Activated T-cell treated with anti-CD3 and anti-CD28 coated beads, Interleukin-2, amount 50 U/mL, for 72 hours (primary cell): ENCODE measurements at regions not wholly inside any gene's neighbourhood (a gene's known extent, or its start where the extent isn't known, plus 50 kb on each side); places are given as distances from the start of the nearest gene placed in this dataset.

Source experiments
- ATAC-seq, 2 donors: fragments of 150-1000 bp; cut with Tn5 transposase; replicated peaks in 1 of 2; 2 replicates each; pipeline ENCODE4 v1.10.0; 2021; ENCODE audit warnings: moderate library complexity in 2 of 2, mild to moderate bottlenecking in 1 of 2
- DNase-seq, 2 donors: peaks; one replicate each; pipeline ENCODE4 v3.0.0; 2021 to 2022; ENCODE audit warnings: mixed read lengths in 1 of 2
- H3K27ac Mint-ChIP-seq: one replicate; pipeline ENCODE4 v1.8.0; 2022; ENCODE audit warnings: mild to moderate bottlenecking, moderate library complexity, mixed read lengths
- H3K27me3 Mint-ChIP-seq: one replicate; pipeline ENCODE4 v1.8.0; 2022; ENCODE audit warnings: low read depth, mixed read lengths
- H3K36me3 Mint-ChIP-seq, 2 donors: one replicate each; pipeline ENCODE4 v1.8.0; 2022; ENCODE audit warnings: mixed read lengths in 2 of 2, mild to moderate bottlenecking in 1 of 2; ENCODE audit not compliant: insufficient read depth in 2 of 2
- H3K4me1 Mint-ChIP-seq: one replicate; pipeline ENCODE4 v1.8.0; 2022; ENCODE audit warnings: low read depth, mixed read lengths
- H3K4me3 Mint-ChIP-seq, 2 donors: one replicate each; pipeline ENCODE4 v1.8.0; 2022; ENCODE audit warnings: mild to moderate bottlenecking in 2 of 2, mixed read lengths in 2 of 2, moderate library complexity in 2 of 2
- H3K9me3 Mint-ChIP-seq, 2 donors: one replicate each; pipeline ENCODE4 v1.8.0; 2022; ENCODE audit warnings: mixed read lengths in 2 of 2

GRCh38 chr12:97616946-97617345, 154.3 kb downstream of the RMST start:
- no peaks in the 10 kb centered on the region for H3K4me1 Mint-ChIP-seq
- no peak for ATAC-seq
- H3K27me3 Mint-ChIP-seq, result no peaks in the 10 kb centered on the region
- DNase-seq, result no peak
- peaks cover 6% of the 10 kb centered on the region in 2 donors for H3K9me3 Mint-ChIP-seq
- no peak overlapping the region for H3K4me3 Mint-ChIP-seq
- H3K36me3 Mint-ChIP-seq, result no peaks in the 10 kb centered on the region
- no peak overlapping the region for H3K27ac Mint-ChIP-seq

DNA sequence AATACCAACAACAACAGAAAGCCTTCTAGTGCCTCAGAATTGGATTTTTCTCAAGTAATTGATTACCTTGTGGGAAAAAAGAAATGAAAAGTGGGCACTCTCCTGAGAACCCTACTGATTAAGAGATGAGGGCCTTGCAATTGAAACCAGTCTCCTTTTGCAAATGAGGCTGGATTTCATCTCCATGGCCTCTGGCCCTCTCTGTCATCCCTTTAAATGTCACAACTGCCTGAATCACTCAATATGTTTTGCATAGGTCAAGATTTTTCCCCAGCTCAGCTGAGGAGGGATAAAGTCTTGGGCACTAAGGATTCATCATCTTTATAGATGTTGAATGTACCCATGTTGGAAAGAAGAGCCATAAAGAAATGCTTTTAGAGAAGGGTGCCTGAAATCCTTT, 166.4 kb downstream of the RMST start:
- DNase-seq (no peak), ATAC-seq (no peak)
- Mint-ChIP-seq H3K36me3 (peaks cover 0 to 1% of the 10 kb centered on the region in 2 donors), H3K4me1 (no peaks in the 10 kb centered on the region), H3K27ac (no peak overlapping the region), H3K27me3 (no peaks in the 10 kb centered on the region), H3K9me3 (peaks cover 0 to 1% of the 10 kb centered on the region in 2 donors), H3K4me3 (no peak overlapping the region)

DNA sequence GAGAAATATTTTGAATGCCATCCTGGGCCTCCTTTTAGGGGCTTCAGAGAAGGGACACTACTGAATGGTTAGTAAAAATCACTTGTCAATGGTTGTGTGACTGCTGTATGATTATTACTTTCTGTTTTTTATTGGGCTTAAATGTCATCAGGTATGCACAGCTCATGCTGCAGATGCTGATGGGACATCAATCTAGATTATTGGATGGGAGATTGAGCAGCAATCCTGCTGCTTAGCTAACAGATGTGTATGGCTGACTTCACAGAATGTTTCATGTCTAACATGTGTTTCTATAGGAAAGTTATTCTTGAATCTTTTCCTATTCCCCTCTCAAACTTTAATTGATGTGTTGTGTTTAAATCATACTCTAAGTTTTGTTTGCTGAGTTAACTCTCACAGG, 166.8 kb downstream of the RMST start:
- H3K36me3 Mint-ChIP-seq, result peaks cover 0 to 1% of the 10 kb centered on the region in 2 donors
- ATAC-seq, result no peak
- H3K4me1 Mint-ChIP-seq, result no peaks in the 10 kb centered on the region
- H3K9me3 Mint-ChIP-seq, result peaks cover 0 to 1% of the 10 kb centered on the region in 2 donors
- H3K27me3 Mint-ChIP-seq, result no peaks in the 10 kb centered on the region
- no peak overlapping the region for H3K27ac Mint-ChIP-seq
- H3K4me3 Mint-ChIP-seq, result no peak overlapping the region
- DNase-seq, result no peak

- peaks cover 0 to 1% of the 10 kb centered on the region in 2 donors for H3K36me3 Mint-ChIP-seq
- ATAC-seq (no peak), DNase-seq (no peak)
- no peaks in the 10 kb centered on the region for H3K27me3 Mint-ChIP-seq
- H3K9me3 Mint-ChIP-seq, result peaks cover 2 to 3% of the 10 kb centered on the region in 2 donors
- no peaks in the 10 kb centered on the region for H3K4me1 Mint-ChIP-seq
- H3K27ac Mint-ChIP-seq, result no peak overlapping the region
- H3K4me3 Mint-ChIP-seq, result no peak overlapping the region
Measured at GRCh38 chr12:97630356-97630755, 167.8 kb downstream of the RMST start.

DNA sequence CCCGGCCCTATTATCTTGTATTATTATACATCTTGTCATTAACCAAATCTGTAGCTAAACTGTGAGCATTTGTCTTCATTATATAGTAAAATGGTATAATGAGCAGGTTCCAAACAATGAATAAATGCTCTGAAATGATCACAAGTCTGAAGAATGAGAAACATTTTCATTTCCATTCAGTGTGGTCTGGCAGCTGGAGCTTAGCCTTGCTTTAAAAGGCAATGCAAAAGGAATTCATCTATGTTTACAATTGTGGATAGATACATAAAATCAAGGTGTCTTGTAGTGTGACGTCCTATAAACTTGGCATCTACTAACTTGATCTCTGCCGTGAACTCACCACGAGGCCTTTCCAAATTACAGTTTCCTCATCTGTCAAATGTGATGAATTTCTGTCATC, 168.3 kb downstream of the RMST start:
- no peaks in the 10 kb centered on the region for H3K4me1 Mint-ChIP-seq
- ATAC-seq (no peak), DNase-seq (no peak)
- H3K4me3 Mint-ChIP-seq, result no peak overlapping the region
- H3K27me3 Mint-ChIP-seq, result no peaks in the 10 kb centered on the region
- peaks cover 4 to 5% of the 10 kb centered on the region in 2 donors for H3K9me3 Mint-ChIP-seq
- H3K27ac Mint-ChIP-seq, result no peak overlapping the region
- H3K36me3 Mint-ChIP-seq, result peaks cover 0 to 1% of the 10 kb centered on the region in 2 donors

DNA sequence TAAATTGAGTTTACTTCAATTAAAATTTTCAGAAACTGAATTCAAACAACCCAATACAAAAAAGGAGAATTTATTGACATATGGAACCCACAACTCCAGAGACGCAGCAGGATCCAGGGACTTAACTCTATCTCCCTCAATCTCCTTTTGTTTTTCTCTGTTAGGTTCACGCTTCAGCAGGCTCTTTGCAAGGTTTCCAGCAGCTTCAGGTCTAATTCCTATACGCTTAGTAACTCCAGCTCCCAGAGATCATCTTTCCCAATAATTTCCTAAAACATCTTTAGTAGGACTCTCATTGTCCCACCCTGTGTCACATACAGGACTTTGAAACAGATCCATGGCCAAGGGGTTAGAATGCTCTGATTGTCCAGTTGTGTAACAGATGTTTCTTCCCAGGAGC, 175.2 kb downstream of the RMST start:
- no peaks in the 10 kb centered on the region for H3K4me1 Mint-ChIP-seq
- H3K4me3 Mint-ChIP-seq, result no peak overlapping the region
- H3K27ac Mint-ChIP-seq, result no peak overlapping the region
- ATAC-seq (no peak), DNase-seq (no peak)
- H3K36me3 Mint-ChIP-seq, result no peaks in the 10 kb centered on the region
- no peaks in the 10 kb centered on the region for H3K27me3 Mint-ChIP-seq
- H3K9me3 Mint-ChIP-seq, result peaks cover 6 to 10% of the 10 kb centered on the region in 2 donors

- ATAC-seq, result no peak
- no peak overlapping the region for H3K4me3 Mint-ChIP-seq
- H3K36me3 Mint-ChIP-seq, result no peaks in the 10 kb centered on the region
- peaks cover 6 to 11% of the 10 kb centered on the region in 2 donors for H3K9me3 Mint-ChIP-seq
- H3K27ac Mint-ChIP-seq, result no peak overlapping the region
- no peaks in the 10 kb centered on the region for H3K4me1 Mint-ChIP-seq
- no peaks in the 10 kb centered on the region for H3K27me3 Mint-ChIP-seq
- DNase-seq, result no peak
Measured at GRCh38 chr12:97638739-97639138, 176.1 kb downstream of the RMST start.

GRCh38 chr12:97639702-97640101, 177.1 kb downstream of the RMST start:
- H3K27ac Mint-ChIP-seq, result no peak overlapping the region
- H3K4me3 Mint-ChIP-seq, result no peak overlapping the region
- no peaks in the 10 kb centered on the region for H3K36me3 Mint-ChIP-seq
- ATAC-seq, result no peak
- H3K4me1 Mint-ChIP-seq, result no peaks in the 10 kb centered on the region
- DNase-seq, result no peak
- no peaks in the 10 kb centered on the region for H3K27me3 Mint-ChIP-seq
- peaks cover 6 to 11% of the 10 kb centered on the region in 2 donors for H3K9me3 Mint-ChIP-seq

DNA sequence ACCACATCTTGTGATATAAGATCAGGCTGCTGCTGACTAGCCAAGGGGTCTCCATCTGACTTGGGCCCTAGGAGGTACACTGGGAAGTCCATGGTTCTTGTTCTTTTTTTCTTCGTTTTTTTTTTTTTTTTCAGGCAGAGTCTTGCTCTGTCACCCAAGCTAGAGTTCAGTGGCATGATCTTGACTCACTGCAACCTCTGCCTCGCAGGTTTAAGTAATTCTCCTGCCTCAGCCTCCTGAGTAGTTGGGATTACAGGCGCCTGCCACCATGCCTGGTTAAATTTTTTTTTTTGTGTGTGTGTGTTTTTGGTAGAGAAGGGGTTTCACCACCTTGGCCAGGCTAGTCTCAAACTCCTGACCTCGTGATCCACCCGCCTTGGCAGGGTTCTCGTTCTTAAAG, 178.2 kb downstream of the RMST start:
- Mint-ChIP-seq H3K27me3 (no peaks in the 10 kb centered on the region), H3K27ac (no peak overlapping the region), H3K36me3 (no peaks in the 10 kb centered on the region), H3K9me3 (peaks cover 2 to 8% of the 10 kb centered on the region in 2 donors), H3K4me1 (no peaks in the 10 kb centered on the region), H3K4me3 (no peak overlapping the region)
- ATAC-seq (no peak), DNase-seq (no peak)

GRCh38 chr12:97642911-97643310, 180.3 kb downstream of the RMST start:
- no peak overlapping the region for H3K4me3 Mint-ChIP-seq
- ATAC-seq (no peak), DNase-seq (no peak)
- H3K27me3 Mint-ChIP-seq, result no peaks in the 10 kb centered on the region
- H3K36me3 Mint-ChIP-seq, result no peaks in the 10 kb centered on the region
- no peaks in the 10 kb centered on the region for H3K4me1 Mint-ChIP-seq
- peaks cover 2 to 8% of the 10 kb centered on the region in 2 donors for H3K9me3 Mint-ChIP-seq
- no peak overlapping the region for H3K27ac Mint-ChIP-seq

GRCh38 chr12:97643924-97644323, 181.3 kb downstream of the RMST start:
- Mint-ChIP-seq H3K27ac (no peak overlapping the region), H3K36me3 (no peaks in the 10 kb centered on the region), H3K4me3 (no peak overlapping the region), H3K9me3 (peaks cover 2 to 8% of the 10 kb centered on the region in 2 donors), H3K27me3 (no peaks in the 10 kb centered on the region), H3K4me1 (no peaks in the 10 kb centered on the region)
- no peak for DNase-seq
- ATAC-seq, result no peak

GRCh38 chr12:97645726-97646125, 183.1 kb downstream of the RMST start:
- ATAC-seq (no peak), DNase-seq (no peak)
- peaks cover 2 to 8% of the 10 kb centered on the region in 2 donors for H3K9me3 Mint-ChIP-seq
- H3K4me3 Mint-ChIP-seq, result no peak overlapping the region
- H3K27me3 Mint-ChIP-seq, result no peaks in the 10 kb centered on the region
- H3K4me1 Mint-ChIP-seq, result no peaks in the 10 kb centered on the region
- no peak overlapping the region for H3K27ac Mint-ChIP-seq
- no peaks in the 10 kb centered on the region for H3K36me3 Mint-ChIP-seq

DNA sequence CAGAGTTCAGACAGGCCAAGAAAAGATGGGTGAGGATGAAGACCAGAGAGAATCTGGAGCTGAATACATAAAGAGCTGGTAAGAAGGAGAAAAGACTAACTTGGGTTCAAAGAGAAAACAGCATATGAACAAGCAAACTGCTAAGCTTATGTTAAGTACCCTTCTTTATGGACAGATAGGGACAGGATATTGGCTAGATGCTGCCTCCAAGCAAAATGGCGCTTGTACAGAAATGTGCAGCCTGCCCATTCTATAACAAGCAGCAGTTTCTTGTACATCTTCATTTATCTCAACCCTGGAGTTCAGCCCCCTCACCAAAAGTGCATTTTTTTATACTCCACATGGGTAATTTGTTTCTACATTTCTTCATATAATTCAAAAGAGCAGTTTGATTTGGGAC, 184.5 kb downstream of the RMST start:
- DNase-seq, result no peak
- Mint-ChIP-seq H3K4me3 (no peak overlapping the region), H3K27me3 (no peaks in the 10 kb centered on the region), H3K36me3 (no peaks in the 10 kb centered on the region), H3K9me3 (peaks cover 0 to 6% of the 10 kb centered on the region in 2 donors), H3K4me1 (no peaks in the 10 kb centered on the region), H3K27ac (no peak overlapping the region)
- ATAC-seq, result no peak

DNA sequence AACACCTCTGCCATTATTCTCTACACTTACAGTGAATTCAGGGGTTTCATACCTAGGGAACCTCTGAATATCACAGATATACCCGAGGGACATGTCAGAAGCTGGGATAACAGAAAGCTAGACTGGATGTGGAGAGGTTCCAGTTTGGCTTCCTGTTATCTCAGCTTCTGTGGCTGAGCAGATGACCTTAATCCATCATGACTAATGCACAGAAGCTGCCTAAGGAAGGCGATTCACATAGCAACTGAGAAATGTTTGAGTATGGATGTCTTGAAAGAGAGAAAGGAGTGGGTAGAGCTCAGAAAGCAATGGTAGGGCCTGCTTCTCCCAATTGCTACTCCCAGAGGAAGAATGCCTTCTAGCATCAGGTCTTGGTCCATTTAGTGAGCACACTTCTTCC, 187.6 kb downstream of the RMST start:
- Mint-ChIP-seq H3K27ac (no peak overlapping the region), H3K4me1 (no peaks in the 10 kb centered on the region), H3K36me3 (no peaks in the 10 kb centered on the region), H3K9me3 (peaks cover 0 to 4% of the 10 kb centered on the region in 2 donors), H3K27me3 (no peaks in the 10 kb centered on the region), H3K4me3 (no peak overlapping the region)
- ATAC-seq (no peak), DNase-seq (no peak)
